Stimulated activated CD8-positive, alpha-beta memory T cell treated with anti-CD3 and anti-CD28 coated beads, Interleukin-12 subunit alpha, Interleukin-12 subunit beta, amount 100 ng/mL, for 24 hours (primary cell): ENCODE measurements at regions not wholly inside any gene's neighbourhood (a gene's known extent, or its start where the extent isn't known, plus 50 kb on each side); places are given as distances from the start of the nearest gene placed in this dataset.

Source experiments
- DNase-seq: peaks from one replicate; pipeline ENCODE4 v3.0.0-alpha.2; 2020; ENCODE audit errors: extremely low read depth

DNA sequence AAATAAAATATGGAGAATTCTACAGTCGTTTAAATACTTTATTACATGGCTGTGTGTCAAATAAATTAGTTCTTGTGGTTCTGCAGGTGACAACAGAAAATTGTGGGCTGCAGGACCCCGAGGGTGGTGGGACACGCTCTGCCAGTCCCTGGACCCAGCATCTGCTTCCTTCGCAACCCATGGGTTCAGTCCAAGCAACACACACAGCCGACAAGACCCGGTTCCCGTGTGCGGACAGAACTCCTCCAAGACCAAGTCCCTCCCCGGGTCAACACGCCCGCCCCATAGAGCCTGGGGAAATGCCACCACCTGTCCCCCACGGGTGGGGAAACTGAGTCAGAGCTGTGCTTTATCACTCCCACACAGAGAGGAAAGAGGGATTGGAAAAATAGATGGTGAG is 238.9 kb downstream of the BRD1 start:
- DNase-seq, result no peak

DNA sequence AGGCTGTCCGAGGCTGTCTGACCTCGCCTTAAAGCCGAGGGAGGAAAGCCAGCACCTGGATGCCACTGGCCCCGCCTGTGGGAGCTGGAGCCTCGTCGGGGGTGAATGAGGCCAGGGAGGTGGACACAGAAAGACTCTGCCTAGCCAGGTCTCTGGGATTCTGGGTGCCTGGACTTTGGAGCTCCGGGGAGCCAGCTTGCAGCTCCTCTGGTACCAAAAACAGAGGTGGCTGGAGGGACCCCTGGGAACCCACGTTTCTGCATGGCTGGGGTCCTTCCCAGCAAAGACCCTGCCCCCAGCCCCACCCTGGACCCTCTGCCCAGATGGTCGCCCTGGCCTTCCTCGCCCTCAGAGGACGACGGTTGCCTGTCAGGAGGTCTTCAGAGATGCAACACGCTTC is 239.7 kb downstream of the BRD1 start:
- DNase-seq, result no peak

DNA sequence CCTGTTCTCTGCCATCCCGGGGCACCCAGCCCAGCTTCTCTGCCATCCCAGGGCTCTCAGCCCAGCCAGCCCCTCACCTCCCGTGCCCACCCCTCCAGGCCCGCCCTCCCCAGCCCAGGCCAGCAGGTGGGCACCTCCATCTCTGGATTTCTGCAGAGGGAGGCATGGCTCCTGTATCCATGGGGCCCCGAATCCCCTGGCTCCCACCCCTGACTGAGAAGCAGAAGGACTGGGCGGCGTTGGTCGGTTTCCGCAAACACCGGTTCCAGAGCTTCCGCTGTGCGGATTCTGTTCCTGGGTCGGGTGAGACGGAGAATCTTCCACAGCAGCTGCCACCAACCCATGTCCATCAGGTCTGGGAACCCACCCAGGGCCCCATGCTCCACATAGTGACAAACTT is 240.3 kb downstream of the BRD1 start:
- DNase-seq, result no peak

DNA sequence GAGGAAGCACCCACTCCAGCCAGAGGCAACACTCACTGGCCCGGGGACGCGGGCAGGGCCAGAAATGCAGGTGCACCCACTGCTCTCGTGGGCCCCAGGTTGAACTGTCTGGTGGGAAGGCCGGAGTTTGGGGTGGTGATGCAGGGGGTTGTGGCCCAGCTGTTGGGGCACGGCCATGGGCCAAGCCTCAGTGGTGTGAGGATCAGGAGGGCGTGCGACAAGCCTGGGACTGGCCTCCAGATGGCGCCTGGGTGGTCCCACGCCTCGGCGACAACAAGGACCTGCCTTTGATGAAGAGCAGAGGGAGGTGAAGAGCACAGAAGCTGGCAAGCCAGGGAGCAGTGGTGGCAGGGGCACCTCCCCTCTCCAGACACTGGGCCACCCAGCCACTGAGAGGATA is 240.8 kb downstream of the BRD1 start:
- no peak for DNase-seq

DNA sequence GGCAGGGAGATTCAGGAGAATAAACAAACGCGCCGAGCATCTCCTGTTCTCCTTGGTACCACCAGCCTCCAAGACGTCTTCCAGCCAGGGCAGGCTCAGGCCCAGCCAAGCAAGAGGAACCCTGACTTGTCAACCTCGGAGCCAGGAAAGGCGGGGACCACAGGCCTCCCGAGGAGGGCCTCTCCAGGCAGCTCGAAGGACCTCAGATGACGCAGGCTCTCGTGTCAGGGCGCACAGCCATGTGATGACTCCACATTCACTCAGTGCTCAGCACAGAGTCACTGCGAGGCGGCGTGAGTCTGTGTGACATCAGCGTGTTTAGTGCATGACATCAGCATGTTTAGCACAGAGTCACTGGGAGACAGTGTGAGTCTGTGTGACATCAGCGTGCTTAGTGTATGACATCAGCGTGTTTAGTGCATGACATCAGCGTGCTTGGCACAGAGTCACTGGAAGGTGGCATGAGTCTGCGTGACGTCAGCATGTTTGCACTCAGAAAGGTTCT is 241.4 kb downstream of the BRD1 start:
- no peak for DNase-seq

DNA sequence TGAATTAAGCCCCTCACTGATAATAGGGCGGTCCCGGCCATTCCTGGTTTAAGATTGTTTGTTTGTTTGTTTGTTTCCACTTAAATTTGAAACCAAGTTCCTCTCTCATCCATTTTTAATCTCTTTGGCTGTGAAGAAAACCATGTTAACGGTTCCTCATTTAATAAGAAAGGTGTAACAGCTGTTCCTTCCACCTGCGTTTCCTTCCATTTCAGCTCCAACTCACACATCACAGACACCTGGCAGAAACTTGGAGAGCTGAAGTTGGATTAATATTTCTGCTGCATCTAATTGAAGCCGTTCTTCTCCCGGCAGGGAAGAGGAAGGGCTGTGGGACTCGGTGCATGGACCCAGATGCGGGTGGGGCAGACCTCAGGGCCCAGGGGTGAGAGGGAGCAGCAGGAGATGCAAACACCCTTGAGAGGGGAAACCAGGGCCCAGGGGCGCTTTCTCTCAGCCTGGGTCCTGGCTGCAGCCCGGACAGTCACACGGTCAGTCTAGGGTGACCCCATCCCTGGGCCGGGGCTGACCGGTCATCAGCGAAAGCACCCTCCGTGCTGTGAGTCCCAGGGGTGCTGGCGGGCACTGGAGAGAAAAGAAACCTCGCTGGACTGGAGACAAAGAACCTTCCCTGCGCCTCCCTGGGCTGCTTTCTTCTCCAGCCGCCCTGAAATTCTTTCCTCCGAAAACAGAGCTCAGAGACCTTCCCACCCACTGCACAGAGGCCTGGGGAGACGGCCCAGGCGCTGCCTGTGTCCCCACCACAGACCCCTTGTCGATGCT is 242.0 kb downstream of the BRD1 start:
- DNase-seq, result no peak

DNA sequence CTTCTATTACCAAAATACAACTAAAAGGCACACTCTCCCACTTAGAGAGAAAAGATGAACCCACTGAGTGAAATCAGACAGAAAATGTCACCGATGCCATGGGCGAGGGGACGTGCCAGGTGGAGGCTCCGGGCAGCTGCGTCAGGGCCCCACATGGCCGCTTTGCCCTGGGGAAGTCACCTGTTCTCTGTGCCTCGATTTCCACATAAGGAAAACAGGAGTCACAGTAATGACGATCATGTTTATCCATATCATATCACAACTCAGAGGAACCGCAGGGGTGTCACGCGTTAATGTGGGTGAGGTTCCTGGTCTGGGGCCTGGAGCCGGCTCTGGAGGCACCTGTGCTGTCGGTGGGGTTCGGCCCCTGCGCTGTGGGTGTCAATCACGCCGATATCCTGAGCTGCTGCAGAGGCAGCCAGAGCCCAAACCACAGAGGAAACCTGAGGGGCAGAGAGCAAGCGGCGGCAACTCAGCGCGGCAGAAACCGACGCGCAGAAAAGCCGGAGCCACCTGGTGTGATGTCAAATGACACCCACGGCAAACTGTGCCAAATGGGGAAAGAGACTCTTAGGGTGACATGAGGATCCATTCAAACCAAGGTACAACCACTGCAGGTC is 243.7 kb downstream of the BRD1 start:
- DNase-seq, result no peak

DNA sequence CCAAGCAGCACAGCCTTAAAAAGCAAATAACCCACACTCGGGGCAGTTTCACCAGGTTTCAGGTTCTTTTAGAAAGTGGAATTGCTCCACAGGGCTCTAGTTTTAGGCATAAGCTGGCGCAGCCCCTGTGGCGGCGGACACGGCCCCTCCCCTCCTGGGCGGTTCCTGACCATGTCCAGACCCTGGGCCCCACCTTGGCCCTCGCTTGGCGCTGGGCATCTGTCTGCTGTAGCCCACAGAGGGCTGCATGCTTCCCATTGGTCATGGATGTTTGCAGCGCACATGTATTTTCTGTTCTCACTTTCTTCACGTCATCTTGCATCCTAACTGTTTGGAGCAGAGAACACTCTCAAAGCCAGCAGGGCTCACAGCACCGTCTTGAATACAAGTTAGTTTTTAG is 244.3 kb downstream of the BRD1 start:
- no peak for DNase-seq

DNA sequence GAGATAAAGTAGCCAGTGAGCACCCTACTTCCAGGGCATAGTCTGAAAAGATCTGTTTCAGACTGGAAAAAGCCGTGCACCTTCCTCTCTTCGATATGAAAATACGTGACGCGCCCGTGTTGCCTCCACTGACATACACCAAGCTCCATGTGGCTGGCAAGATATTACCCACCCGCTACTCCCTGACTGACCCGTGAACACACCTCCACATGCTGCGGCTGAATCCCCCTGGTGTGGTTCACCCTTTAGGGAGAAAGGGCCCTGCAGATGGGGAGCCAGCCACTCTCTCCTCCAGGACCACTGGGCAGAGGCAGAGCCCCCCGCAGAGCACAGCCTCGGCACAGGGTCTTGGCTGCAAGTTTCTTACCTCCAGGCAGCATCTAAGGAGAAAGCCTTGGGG is 245.0 kb downstream of the BRD1 start:
- no peak for DNase-seq

DNA sequence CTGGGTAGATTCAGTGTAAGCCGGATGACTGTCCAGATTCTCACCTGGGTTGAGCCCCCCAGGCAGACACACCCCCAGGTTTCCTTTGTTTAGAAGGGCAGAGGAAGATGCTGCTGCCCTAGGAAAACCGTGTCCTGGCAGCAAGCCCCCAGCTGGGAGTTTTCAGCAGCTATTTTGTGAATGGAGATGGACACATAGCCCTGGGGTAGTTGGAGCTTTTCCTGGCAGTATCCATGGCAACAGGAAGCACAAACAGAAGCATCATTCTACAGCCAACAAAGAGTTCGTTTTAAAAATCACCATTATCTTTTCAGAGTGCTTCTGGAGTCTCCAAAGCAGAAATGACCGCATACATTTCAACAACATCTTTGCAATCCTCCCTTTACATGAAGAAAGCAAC is 245.5 kb downstream of the BRD1 start:
- no peak for DNase-seq

DNA sequence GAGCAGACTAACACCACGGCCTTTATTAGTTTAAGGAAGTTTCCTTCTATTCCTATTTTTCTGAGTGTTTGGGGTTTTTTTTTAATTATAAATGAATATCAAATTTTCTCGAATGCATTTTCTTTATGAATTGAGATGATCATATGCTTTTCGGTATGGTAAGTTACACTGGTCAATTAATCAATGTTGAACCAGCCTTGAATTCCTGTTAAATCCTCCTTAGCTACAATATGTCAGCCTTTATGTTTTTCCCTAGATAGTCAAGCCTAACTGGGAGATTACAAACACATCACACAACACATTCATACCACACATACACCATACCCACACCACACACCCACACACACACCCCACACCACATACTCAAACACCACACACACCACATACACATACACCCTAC is 247.6 kb downstream of the BRD1 start:
- no peak for DNase-seq

DNA sequence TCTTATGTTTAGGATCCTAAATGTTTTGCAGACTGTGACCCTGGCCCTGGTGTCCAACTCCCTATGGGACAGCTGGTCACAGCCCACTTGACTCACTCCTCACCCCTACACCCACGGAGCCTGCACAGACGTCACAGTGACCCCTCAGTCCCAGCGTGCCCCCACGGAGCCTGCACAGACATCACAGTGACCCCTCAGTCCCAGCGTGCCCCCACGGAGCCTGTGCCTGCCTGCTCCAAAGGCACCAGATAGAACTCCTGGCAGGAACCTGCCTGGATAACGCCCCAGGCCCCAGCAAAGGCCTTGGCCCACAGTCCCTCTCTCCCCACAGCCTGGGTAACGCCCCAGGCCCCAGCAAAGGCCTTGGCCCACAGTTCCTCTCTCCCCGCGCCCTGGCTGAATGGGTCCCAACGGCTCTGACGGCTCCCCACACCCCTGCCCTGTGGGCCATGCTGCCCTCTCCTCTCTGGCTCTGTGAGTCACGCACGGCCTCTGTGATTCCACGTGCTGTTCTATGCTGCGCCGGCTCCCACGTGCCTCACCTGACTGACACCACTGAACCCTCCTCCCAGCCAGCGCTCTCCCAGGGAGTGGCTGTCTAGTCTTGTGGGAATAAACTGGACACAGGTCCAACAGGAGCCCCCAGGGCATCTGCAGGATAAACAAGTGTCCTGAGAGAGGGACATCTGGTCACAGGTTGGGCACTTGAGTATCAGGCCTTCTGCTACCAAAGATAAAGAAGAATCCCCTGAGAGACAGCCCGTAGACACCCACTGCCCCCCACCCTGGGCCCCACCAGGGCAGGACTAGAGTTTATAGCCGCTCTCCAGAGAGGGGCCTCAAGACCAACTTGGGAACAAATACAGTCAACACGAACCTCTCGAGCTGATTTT is 250.3 kb downstream of the BRD1 start:
- DNase-seq, result no peak

DNA sequence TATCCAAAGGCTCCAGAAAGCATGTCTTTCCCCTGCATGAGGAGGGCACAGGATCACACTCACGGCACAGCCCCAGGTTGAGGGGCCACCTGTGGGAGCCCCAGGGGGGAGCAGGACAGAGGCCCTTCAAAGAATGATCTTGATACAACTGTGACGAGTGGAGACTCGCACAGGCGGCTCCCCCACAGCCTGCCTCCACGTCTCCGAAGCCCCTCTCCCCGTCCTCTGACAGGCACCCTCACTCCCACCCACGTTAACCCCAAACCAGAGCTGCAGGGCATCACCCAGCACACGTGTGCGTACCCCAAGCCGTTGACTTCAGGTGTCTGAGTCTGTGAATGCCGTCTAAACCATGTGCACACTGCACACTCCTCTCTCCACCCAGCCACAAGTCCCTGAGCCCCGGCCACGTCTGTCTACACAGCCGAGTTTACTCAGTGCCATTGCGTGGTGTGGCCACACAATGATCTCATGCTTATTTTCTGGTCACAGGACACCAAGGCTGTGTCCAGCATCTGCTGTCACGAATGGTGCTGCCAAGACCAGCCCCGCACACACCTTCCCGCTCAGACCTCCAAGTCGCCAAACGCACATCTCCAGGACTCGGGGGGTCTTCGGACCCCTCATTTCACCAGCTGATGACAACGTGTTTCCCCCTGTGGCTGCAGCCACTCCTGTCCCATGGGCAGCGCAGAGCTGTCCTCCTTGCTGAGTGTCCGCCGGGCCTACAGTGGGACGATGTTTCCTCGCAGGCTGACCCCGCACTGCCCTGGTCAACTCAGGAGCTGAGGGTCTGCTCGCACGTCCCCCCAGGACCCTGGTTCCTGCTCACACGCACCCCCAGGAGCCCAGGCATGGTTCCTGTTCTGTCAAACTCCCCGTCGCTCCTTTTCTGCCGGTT is 251.2 kb downstream of the BRD1 start:
- DNase-seq, result no peak

DNA sequence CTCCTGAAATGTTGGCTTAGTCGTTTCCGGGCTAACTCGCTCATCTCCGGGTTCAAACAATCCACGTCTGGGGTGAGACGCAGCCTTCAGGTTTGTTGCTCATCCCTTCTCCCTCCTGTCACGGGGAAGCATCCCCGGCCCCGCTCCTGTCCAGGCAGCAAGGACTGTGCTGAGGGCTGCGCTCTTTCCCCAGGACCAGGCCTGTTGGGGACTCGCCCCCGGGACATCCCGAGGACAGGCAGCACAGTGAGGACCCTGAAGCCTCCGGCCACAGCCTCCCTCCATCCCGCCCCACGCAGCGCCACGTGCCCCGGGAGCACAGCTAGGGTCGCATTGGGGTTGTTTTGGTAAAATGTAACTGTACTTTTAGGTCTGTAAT is 252.0 kb downstream of the BRD1 start:
- DNase-seq, result no peak

DNA sequence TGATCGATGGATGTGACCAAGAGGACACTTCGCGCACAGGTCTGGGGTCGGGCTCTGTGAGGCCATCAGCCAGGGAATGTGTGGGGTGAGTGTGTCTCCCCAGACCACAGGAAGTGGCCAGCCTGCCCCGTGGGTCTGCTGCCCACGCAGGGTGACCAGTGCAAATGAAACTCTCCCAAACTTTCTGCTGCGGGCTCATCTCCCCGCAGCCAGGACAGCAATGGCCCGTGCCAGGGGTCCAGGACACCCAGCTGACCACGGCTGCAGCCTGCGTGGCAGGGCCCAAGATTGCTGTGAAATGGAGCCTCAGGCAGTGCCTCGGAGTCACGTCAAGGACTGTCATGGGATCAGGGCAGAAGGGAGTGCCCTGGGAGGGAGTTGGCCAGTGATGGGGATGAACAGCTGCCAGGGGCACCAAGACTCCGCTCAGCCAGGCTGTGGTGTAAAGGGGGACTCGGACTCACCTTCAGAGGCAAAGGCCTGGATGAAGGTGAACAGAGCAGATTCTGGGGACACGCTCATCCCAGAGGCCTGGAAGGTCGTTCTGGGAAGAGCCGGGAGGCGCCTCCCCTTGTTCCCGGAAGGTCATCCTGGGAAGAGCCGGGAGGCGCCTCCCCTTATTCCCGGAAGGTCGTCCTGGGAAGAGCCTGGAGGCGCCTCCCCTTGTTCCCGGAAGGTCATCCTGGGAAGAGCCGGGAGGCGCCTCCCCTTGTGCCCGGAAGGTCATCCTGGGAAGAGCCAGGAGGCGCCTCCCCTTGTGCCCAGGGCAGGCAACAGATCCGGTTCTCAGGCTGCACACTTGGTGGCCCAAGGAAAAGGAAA is 252.6 kb downstream of the BRD1 start:
- no peak for DNase-seq

DNA sequence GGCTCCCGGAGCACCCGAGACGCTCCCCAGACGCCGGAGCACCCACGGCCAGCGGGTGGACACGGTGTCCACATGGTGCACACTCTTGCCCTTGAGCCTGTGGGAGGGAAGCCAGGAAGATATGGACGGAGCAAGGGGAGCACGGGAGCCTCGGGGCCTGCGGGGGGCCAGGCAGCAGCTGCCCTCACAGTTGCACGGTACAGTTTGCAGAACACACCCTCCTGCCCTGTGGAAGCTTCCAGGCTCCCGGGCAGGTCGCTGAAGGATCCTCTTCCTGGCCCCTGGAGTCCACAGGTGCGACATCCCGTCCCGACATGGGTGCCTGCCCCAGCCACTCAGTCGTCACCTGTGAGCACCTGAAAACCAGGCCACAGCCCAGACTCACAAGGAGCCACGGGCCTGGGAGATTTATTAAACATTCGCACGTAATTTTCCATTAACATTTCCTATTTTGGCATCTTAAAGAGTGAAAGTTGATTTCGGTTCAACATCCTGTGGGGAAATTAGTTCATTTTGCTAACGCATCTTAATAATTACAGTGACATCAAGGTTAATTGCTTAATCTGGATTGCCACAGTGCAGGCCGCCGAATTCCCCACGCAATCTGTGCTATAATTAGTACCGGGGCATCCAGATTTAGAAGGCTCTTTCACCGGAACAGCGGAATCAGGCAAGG is 253.3 kb downstream of the BRD1 start:
- DNase-seq, result no peak

DNA sequence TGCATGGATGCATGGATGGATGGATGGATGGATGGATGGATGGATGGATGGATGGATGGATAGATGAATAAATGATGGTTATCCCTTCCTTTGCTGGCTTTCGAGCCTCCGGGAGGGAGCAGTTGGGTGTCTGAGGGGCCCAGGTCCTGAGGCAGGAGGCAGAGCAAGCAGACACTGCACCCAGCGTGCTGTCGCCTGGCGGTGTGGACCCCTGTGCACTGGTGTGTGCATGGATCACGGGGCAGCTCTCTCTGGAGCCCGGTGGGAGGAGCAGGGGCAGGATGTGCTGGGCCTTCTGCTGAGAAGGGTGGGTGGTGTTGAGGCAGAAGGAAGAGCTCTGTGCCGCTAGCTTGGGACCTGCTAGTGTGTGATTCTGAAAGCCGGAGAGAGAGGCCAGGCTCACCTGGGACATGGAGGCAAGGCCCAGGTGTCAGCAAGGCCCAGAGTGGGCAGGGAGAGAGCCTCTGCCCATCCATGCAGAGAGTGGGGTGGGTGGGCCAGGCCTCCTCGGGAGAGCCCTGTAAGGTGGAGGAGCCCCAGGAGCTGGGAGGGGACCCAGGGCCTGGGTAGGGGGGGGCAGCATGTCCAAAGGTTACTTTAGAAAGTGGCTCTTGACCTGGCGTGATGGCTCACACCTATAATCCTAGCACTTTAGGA is 254.4 kb downstream of the BRD1 start:
- DNase-seq, result no peak

DNA sequence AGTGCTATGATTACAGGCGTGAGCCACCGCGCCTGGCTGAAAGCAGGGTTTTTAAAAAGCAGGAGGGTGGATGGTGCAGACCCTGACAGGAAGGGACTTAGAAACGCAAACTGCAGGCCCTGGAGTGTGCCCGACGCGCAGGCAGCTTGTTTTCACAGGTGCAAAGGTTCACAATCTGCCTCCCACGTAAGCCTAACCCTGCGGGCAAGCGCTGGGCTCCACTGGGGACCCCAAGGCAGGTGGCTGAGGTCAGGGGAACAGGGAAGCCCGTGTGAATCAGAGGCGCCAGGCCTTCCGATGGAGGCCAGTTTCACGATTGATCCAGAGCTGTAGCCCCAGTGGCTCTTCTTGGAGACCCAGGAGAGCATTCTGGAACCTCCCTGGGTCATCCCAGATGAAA is 256.3 kb downstream of the BRD1 start:
- no peak for DNase-seq

DNA sequence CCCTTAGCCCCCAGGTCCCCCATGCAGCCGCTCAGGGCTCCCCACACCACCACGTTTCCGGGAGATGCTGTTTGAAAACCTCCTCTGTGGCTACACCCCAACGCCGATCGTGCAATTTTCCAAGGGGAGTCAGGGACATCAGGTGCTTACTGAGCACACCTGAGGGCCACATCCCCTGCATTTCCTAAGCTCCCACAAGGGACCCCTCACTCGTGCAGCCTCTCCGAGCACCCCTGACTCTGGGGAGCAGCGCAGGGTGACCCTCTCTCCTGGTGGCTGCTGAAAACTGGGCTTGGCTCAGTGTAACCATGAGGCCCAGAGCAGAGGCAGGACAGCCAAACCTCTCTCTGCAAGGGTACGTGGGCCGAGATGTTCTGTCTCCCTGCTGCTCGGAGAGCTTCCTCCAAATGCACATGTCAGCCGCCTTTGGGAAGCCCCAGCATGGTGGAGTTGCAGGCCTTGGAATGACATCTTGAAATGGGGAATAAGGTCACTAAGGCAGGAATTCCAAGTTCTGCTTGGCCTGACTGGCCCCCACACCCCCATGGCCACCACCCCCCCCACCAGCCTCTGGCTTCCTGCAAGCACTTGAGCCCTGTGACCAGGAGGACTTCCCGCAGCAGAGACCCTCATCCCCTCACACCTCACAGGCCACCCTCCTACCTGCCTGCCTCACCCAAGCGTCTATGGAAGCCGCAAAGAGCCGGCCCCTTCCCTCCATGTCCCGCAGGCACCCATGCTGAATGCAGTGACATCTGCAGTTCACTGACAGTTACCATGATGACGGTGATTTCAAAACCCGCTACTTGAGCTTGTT is 257.4 kb downstream of the BRD1 start:
- DNase-seq, result no peak
